HepG2 (cell line): ENCODE measurements at regions not wholly inside any gene's neighbourhood (a gene's known extent, or its start where the extent isn't known, plus 50 kb on each side); places are given as distances from the start of the nearest gene placed in this dataset.

Experiments used
- ATAC-seq: fragments of 200-7000 bp; cut with Tn5 transposase; 3 replicates; pipeline ENCODE4 v1.9.1; 2020; ENCODE audit warnings: mild to moderate bottlenecking, moderate library complexity
- BruUV-seq: library from RNA; stranded (reverse); fragments of 400-500 nt; replicated peaks from 2 replicates; lab custom pipeline; 2021; lab: Mats Ljungman, UMichigan
- CTCF ChIA-PET: fragments of 300-600 bp; formaldehyde crosslinking; extraction: SDS; loops from one replicate; lab custom pipeline; 2021; ENCODE audit warnings: low total read pairs, inconsistent platforms, low intra/inter-chr PET ratio; lab: Yijun Ruan, JAX
- POLR2A ChIA-PET: fragments of 350-600 bp; sonication (Branson Sonifier 250); formaldehyde crosslinking; loops from one replicate; lab custom pipeline; 2020; ENCODE audit warnings: antibody characterized with exemption, inconsistent platforms; lab: Yijun Ruan, JAX
- DNase-seq: peaks from one replicate; pipeline ENCODE4 v3.0.0-alpha.2; 2015; ENCODE audit warnings: low spot score
- FAIRE-seq: peaks from 3 replicates; lab custom pipeline; 2011; peaks lifted over from hg19 to GRCh38; lab: Jason Lieb, UNC
- H2AFZ ChIP-seq: one replicate; pipeline ENCODE4 v1.6.1; 2011; ENCODE audit warnings: low read length, inconsistent platforms
- H3K27ac ChIP-seq: fragments of 300-600 bp; 3 replicates; pipeline ENCODE4 v1.8.0; 2011; ENCODE audit warnings: mixed run types, mild to moderate bottlenecking, mixed read lengths, low read length, inconsistent platforms; ENCODE audit not compliant: insufficient read depth; ENCODE audit errors: extremely low read length
- H3K27me3 ChIP-seq, 2 experiments: fragments of 200-600 bp in 1 of 2; 2 replicates in 1 of 2; 3 replicates in 1 of 2; pipeline versions ENCODE4 v1.6.0 to v1.8.0; 2011; ENCODE audit warnings: low read length in 2 of 2, mild to moderate bottlenecking in 2 of 2, moderate library complexity in 2 of 2, inconsistent platforms in 1 of 2; ENCODE audit not compliant: insufficient read depth in 2 of 2, control insufficient read depth in 1 of 2
- H3K36me3 ChIP-seq, 2 experiments: fragments of 200-600 bp in 1 of 2; replicated peaks in 1 of 2; 2 replicates in 1 of 2; 3 replicates in 1 of 2; pipeline versions ENCODE4 v1.5.1 to v1.8.0; 2011; ENCODE audit warnings: low read length in 2 of 2, inconsistent platforms in 1 of 2; ENCODE audit not compliant: insufficient read depth in 2 of 2, control insufficient read depth in 1 of 2
- H3K4me1 ChIP-seq: 2 replicates; pipeline ENCODE4 v1.5.1; 2012; ENCODE audit warnings: low read length, inconsistent platforms; ENCODE audit not compliant: insufficient read depth
- H3K4me2 ChIP-seq: 2 replicates; pipeline ENCODE4 v1.6.0; 2011; ENCODE audit warnings: low read depth, low read length, inconsistent platforms
- H3K4me3 ChIP-seq, 3 experiments: fragments of 200-600 bp in 1 of 3; sonication (generic), shearing (Covaris generic) in 1 of 3; replicated peaks in 1 of 3; 2 replicates each; pipeline ENCODE4 v1.5.1; 2011 to 2016; ENCODE audit warnings: low read length in 3 of 3, inconsistent platforms in 2 of 3, low read depth in 2 of 3, mild to moderate bottlenecking in 2 of 3, control low read depth in 1 of 3, mixed read lengths in 1 of 3; ENCODE audit not compliant: insufficient read depth in 1 of 3
- H3K79me2 ChIP-seq: one replicate; pipeline ENCODE4 v1.6.1; 2011; ENCODE audit warnings: low read length, inconsistent platforms; ENCODE audit not compliant: insufficient read depth
- H3K9ac ChIP-seq: 2 replicates; pipeline ENCODE4 v1.6.0; 2011; ENCODE audit warnings: mild to moderate bottlenecking, low read depth, low read length, inconsistent platforms; ENCODE audit not compliant: insufficient read depth
- H3K9me3 ChIP-seq: 2 replicates; pipeline ENCODE4 v1.5.1; 2012; ENCODE audit warnings: mild to moderate bottlenecking, low read length
- H4K20me1 ChIP-seq: 2 replicates; pipeline ENCODE4 v1.6.0; 2011; ENCODE audit warnings: inconsistent platforms, mild to moderate bottlenecking, low read length, moderate library complexity; ENCODE audit not compliant: insufficient read depth
- CEBPB ChIP-seq: IDR thresholded peaks from 2 replicates; pipeline ENCODE4 v1.6.1; 2011; ENCODE audit warnings: low read depth, low read length, improper control_type of control experiment, borderline replicate concordance
- CEBPG ChIP-seq: IDR thresholded peaks from 2 replicates; pipeline ENCODE4 v1.6.1; 2016
- CREM ChIP-seq, 2 experiments: sonication (generic) in 1 of 2; formaldehyde crosslinking in 1 of 2; IDR thresholded peaks; 2 replicates each; pipeline versions ENCODE4 v1.4.0 to v1.6.1; 2016 to 2020; ENCODE audit warnings: antibody characterized with exemption in 1 of 2, mild to moderate bottlenecking in 1 of 2, missing genetic modification reagents in 1 of 2
- HNF4A ChIP-seq: sonication (generic); formaldehyde crosslinking; IDR thresholded peaks from 2 replicates; pipeline ENCODE4 v1.4.0; 2020; ENCODE audit warnings: missing genetic modification reagents
- TEAD3 ChIP-seq: optimal IDR thresholded peaks from 2 replicates; pipeline ENCODE3; 2016; ENCODE audit warnings: borderline replicate concordance
- ZNF747 ChIP-seq: sonication (generic); formaldehyde crosslinking; IDR thresholded peaks from 2 replicates; pipeline ENCODE4 v1.8.1; 2023; ENCODE audit warnings: missing genetic modification reagents, mild to moderate bottlenecking, borderline replicate concordance
- ZSCAN20 ChIP-seq: sonication (generic); formaldehyde crosslinking; IDR thresholded peaks from 2 replicates; pipeline ENCODE4 v1.4.0; 2020; ENCODE audit warnings: missing genetic modification reagents, mild to moderate bottlenecking, borderline replicate concordance
- WGBS: methylation state at CpG from one replicate; pipeline ENCODE4 v1.1.6; 2017; ENCODE audit warnings: low lambda C conversion rate; 5-methylcytosine and 5-hydroxymethylcytosine counted together
- in situ Hi-C: cut with HindIII; loops from 2 replicates; pipeline ENCODE4 v1.10.0; 2017; ENCODE audit warnings: low pct_unique_long_range_greater_than_20kb; ENCODE audit not compliant: extremely low pct_ligation_motif_present
- intact Hi-C: fragments of 100-400 bp; cut with micrococcal nuclease; formaldehyde crosslinking; loops from one replicate; pipeline ENCODE4 v1.10.0; 2022; ENCODE audit not compliant: unreplicated experiment

GRCh38 chr14:71687166-71687831 is 244.9 kb upstream of the RGS6 start:
- H3K36me3 ChIP-seq = peaks cover 2 to 15% of the 10 kb centered on the region in 2 experiments; a peak in 4 of 5 replicates
- no peaks in the 10 kb centered on the region for H3K27me3 ChIP-seq

DNA sequence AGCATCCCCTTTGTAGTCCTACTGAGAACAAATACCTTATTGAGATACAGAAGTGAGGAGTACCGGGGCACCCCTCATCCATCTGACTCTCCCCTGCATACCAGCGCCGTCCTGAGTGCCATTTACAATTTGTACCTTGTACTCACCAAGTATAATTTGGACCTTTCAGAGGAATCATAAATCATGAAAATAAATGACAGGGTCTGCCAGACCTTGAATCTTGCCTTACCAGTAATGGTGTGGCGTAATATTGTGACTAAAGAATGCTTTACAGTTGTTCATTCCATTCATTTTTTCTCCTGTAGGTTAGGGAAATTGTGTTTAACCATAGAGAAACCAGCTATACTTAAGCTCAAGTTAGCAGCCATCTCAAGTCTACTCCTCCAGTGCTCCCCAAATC is 243.7 kb upstream of the RGS6 start:
- Histone ChIP-seq H3K4me2 (no peak overlapping the region), H3K27ac (no peak overlapping the region), H3K9ac (no peak overlapping the region), H3K36me3 (peaks cover 2 to 15% of the 10 kb centered on the region in 2 experiments; a peak in 3 of 5 replicates), H3K4me3 (no peak overlapping the region), H3K4me1 (peaks cover 16% of the 10 kb centered on the region), H2AFZ (no peak overlapping the region), H3K79me2 (no peaks in the 10 kb centered on the region), H3K9me3 (no peaks in the 10 kb centered on the region), H3K27me3 (no peaks in the 10 kb centered on the region), H4K20me1 (no peaks in the 10 kb centered on the region)
- in situ Hi-C loops (no loop called here), intact Hi-C loops (no loop called here)
- peak; percentile 58 for DNase-seq
- no TSS peak for BruUV-seq
- POLR2A ChIA-PET = no interaction called here
- TF ChIP-seq CEBPB (peak; percentile 30; the same call in 1 of the 2 replicates), TEAD3 (CRISPR knock-in tag) (peak; percentile 29), ZNF747 (CRISPR knock-in tag) (no peak), HNF4A (CRISPR knock-in tag) (0 out of 2 replicates have a peak, but pooled peaks have one; percentile 17), CEBPG (CRISPR knock-in tag) (0 out of 2 replicates have a peak, but pooled peaks have one; percentile 9), CREM (IDR thresholded peaks at IDR 0.05) (no peak), CREM (CRISPR knock-in tag; IDR thresholded peaks at IDR 0.05) (no peak)
- CTCF ChIA-PET = no interaction called here
- WGBS = 83% methylated on average over 4 of the region's 4 CpGs
- FAIRE-seq = no peak
- peak; percentile 38; the same call in 2 of the 3 replicates for ATAC-seq

More at GRCh38 chr14:71687166-71687831, 244.9 kb upstream of the RGS6 start:
- intact Hi-C loops = no loop called here
- ChIA-PET POLR2A (no interaction called here), CTCF (no interaction called here)
- Histone ChIP-seq H3K4me3 (no peak overlapping the region), H3K9me3 (no peaks in the 10 kb centered on the region), H3K79me2 (no peaks in the 10 kb centered on the region), H2AFZ (no peak overlapping the region), H3K4me1 (peaks cover 16% of the 10 kb centered on the region), H3K9ac (no peak overlapping the region), H3K27ac (no peak overlapping the region), H4K20me1 (no peaks in the 10 kb centered on the region), H3K4me2 (no peak overlapping the region)
- ATAC-seq (no peak), FAIRE-seq (no peak), DNase-seq (no peak)
- 90% methylated on average over 2 of the region's 2 CpGs for WGBS
- in situ Hi-C loops = no loop called here
- TF ChIP-seq ZSCAN20 (CRISPR knock-in tag) = no peak
- no TSS peak for BruUV-seq
